HG03378 (cell line): ENCODE measurements at regions not wholly inside any gene's neighbourhood (a gene's known extent, or its start where the extent isn't known, plus 50 kb on each side); places are given as distances from the start of the nearest gene placed in this dataset.
"Not testable (repeated sequence)": the region's sequence is repeated elsewhere in the genome, so short reads cannot be mapped to it uniquely, and the experiment has no call there.

Experiments used
- ATAC-seq: cut with Tn5 transposase; IDR thresholded peaks from one replicate; pipeline ENCODE4 v1.9.1; 2021; ENCODE audit warnings: mild to moderate bottlenecking, moderate library complexity; ENCODE audit not compliant: unreplicated experiment

DNA sequence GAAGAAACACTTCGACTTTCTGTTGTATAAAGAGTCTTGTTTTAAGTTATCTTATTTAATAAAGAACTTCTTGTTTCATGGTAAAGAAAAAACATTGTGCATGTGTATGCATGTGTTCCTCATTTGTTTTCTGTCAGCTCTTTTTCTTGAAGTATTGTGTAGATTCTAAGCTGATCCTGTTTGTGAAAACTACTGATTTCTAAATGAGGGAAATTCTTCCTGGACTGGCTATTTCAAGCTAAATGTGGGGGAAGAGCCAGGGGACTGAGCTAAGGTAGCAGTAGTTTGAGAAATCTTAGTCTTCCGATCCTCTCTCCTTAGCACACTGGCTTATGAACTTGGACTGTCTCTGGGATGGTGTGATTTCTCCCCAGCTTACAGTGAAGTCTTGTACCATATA lies 56.4 kb upstream of the RBMS1 start:
- no peak for ATAC-seq

DNA sequence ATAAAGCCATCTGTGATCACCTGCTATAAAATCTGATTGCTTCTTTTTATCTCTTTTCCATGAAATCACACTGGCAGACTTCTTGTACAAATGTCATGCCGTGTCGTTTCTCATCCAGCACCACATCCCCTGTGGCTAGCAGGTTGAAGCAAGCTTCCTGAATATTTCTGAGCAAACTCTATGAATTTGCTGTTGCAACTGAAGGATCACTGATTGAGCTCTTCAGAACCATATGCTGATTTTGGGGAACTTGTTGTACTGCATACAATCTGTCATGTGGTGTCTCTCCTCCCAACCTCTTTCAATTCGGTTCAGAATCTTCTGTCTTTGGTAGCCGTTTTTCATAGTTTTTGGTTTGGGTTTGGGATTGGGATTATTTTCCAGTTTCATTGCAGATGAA lies 57.7 kb upstream of the RBMS1 start:
- no peak for ATAC-seq

DNA sequence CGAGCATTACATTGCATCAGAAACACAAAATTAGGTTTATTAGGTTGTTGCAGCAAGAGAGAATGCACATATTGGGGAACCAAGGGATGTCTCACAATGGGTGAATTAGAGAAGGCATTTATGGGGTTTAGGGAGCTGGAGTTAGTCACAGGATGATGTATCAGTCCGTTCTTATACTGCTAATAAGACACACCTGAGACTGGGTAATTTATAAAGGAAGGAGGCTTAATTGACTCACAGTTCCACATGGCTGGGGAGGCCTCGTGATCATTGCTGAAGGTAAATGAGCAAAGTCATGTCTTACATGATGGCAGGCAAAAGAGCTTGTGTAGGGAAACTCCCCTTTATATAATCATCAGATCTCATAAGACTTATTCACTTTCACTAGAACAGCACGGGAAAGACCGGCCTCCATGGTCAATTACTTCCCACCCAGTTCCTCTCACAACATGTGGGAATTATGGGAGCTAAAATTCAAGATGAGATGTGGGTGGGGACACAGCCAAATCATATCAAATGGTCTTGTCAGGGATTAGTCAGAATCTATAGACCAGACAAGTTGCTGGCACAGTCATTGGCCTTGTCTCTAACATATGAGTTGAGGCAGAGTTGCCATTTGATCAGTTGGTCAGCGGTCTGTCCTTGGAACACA lies 61.9 kb upstream of the RBMS1 start:
- no peak for ATAC-seq

DNA sequence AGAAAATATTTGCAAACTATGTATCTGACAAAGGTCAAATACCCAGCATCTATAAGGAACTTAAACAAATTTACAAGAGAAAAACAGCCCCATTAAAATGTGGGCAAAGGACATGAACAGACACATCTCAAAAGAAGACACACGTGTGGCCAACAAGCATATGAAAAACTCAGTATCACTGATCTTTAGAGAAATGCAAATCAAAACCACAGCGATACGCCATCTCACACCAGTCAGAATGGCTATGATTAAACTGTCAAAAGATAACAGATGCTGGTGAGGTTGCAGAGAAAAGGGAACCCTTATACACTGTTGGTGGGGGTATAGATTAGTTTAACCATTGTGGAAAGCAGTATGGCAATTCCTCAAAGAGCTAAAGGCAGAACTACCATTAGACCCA lies 64.3 kb upstream of the RBMS1 start:
- ATAC-seq: no peak

DNA sequence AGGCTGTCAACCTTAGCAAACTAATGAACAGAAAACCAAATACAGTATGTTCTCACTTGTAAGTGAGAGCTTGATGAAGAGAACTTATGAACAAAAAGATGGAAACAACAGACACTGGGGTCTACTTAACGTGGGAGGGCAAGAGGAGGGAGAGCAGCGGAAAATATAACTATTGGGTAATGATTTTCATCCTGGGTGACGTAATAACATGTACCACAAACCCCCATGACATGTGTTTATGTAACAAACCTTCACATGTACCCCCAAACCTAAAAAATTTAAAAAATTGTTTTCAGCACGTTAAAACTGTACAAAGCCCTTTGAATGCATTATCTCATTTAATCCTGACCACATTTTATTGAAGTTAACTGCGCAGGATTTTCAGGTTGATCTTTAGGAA lies 64.9 kb upstream of the RBMS1 start:
- no peak for ATAC-seq

DNA sequence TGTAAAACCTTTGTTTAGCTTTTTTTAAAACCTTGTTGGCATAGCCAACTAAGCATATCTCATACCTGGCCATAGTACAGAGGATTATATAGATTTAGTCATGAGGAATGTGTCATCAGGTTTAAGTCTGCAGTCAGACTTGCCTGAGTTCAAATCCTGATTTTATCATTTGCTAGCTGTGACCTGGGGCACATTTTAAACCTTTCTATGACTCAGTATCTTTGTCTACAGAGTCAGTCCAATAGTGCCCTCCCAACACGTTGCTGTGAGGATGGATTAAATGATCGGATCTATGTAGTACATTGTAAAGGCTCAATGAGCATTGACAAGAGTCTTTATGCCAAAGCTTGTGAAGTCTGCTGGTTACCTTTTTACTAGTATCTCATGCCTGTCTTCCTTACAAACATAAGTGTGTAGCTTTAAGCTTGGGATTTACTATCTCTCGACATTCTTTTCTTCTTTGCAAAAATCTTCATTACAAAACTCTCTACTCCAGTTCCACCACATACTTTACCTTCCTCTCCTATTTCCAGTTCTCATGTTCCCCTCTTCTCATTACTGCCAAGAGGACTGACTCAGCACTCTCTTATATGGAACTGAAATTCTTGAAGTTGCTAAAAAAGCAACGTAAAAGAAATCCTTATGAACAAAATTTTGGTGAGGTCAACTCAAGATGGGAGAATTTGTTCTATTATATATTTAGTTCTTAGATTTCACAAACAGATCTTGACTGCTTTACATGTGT lies 68.1 kb upstream of the RBMS1 start:
- ATAC-seq: no peak

DNA sequence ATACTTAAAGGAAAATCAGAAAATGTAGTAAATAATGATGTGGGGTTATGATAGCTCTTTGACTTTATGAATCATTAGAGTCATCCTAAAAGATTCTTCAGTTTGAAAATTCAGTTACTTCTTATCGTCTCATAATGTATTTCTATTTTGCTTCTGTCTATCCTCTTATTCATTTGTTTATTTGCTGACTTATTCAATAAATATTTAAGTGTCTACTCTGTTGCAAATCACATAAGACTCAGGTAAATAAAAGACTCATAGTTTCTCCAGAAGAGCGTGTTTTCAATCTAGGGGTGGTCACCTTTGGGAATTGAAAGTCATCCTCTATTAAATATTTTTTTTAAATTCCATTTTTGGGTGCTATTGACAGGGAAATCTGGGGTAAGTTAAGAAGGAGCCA lies 69.1 kb upstream of the RBMS1 start:
- ATAC-seq: no peak

DNA sequence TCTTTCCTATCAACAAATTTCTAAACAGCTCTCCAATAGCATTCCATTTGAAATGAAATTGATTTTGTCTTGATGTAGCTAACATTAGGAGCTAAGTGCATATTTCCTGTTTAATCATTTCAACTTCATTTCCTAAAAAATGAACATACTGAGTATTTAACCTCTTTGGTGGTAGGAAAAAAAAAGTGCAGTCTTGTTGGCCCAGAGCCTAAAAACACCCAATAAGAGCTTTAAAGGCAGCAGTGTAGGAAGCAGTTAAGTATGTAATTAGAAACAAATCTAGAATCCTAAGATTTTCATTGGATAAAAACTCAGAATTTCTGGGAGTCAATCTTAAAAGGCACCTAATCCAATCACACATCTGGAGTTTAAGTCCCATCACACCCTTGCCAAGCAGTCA lies 71.0 kb upstream of the RBMS1 start:
- ATAC-seq: no peak

DNA sequence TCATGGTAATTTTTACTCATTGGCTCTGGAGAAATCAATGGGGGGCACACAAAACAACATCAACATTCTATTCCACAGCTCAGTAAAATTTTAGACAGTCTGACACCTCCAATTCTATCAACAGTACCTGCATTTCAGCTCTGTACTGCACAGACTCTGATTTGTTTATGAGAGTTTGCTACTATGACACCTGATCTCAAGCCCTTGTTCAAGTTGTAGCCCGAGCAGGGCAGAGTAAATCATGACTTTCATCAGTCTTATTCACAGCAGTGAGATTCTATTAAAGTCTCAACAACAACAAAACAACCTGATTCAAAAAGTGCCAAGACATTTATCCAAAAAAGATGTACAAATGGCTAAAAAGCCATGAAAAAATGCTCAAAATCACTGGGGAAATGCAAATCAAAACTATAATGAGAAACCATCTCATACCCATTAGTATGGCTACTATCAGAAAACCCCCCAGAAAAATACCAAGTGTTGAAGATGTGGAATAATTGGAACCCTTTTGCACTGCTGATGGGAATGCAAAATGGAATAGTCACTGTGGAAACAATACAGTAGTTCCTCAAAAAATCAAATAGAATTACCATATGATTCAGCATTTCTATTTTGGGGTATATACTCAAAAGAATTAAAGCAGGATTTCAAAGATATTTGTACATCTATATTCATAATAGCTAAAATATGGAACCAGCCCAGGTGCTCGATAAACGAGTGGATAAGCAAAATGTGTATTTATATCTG lies 71.7 kb upstream of the RBMS1 start:
- no peak for ATAC-seq

DNA sequence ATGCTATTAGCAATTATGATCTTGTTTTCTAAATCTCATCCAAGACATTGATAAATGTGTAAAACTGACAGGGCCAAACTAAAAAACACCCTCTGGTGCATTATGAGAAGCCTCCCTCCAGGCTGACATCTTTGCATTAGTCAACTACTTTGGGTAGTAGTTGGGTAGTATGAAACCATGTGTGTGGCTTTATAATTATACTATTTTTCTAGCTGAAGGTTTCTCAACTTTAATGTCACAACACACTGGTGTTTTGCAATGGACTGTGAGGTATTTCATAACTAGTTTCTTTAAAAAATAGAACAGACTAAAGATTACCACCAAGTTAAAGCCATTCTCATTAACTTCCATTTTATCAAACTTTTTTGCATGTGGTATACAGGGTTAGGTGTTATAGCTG lies 73.1 kb upstream of the RBMS1 start:
- ATAC-seq: no peak

DNA sequence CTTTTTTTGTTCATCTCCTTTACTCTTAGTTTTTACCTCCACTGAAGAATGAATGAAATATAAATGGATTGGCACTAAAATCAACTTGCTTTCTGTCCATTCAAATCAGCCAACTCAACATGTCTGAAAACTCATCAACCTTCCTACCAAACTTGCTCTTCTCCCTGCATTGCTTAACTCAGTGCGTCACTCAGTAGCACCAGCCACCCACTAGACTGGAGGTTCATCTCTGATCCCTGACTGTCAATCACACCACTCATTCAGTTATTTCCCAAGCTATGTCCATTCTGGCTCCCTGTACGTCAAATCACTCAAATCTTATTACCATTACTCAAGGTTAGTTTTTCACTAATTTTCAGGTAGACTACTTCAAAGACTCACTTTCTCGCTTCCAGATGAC lies 75.2 kb upstream of the RBMS1 start:
- ATAC-seq: no peak

DNA sequence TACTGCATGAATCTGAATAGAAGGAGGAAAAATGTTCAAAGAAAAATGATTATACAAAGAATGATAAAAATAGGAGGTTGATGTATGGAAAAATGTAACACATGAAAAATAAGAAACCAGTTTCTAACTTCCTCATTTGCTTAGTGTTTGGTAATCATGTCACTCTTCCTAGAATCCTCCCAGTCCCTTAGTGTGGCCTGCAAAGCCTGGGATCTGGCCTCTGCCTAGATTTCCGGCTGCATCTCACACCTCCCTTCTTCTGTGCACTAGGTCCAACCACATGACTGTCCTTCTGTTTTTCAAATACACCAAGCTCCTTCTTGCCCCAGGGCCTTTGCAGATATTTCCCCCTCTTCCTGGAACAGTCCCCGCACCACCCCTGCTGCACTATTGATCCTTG lies 76.8 kb upstream of the RBMS1 start:
- no peak for ATAC-seq

DNA sequence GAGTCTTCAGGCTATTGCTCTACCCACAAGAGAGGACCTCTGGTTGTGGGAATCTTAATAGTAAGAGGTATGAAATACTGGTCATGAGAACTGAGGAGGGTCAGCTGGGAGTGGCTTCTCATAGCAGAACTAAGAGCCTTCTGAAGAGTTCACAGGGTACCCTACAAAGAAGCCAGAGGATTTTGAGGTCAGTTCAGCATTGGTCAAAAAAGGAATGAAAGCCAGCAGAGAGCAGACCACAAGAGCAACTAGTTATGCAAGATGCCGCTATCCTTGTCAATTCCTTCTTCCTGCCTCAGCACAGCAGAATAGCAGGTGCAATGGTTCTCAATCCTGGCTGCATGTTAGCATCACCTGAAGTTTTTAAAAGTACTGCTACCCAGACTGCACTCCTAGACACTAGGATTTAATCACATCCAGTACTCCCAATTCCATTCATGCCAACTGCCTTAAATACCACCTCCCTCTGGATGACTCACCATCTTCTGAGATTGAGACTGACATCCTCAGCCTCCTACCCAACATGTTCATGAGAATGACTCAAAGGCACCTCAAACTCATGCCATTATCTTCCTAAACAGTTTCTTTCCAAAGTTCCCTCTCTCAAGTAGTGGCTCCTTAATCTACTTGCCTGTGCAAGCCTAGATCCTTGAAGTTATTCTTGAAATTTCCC lies 81.0 kb upstream of the RBMS1 start:
- no peak for ATAC-seq

DNA sequence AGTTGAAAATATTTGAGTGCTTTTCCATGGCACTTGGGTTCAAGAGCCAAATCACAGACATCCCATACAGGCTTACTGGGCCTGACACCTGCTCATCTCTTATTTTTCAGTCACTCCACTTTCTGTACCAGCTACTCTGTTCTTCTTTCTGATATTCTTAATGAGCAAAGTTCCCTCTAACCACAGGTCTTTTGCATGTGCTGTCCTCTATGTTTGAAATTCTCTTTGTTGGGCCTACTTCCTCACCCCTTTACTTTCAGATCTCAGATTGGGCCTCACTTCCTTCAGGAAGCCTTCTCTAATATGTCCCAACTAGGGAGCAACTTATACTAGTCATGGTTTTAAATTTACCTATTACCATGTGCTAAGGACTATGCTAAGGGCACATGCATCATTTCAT lies 81.8 kb upstream of the RBMS1 start:
- no peak for ATAC-seq

DNA sequence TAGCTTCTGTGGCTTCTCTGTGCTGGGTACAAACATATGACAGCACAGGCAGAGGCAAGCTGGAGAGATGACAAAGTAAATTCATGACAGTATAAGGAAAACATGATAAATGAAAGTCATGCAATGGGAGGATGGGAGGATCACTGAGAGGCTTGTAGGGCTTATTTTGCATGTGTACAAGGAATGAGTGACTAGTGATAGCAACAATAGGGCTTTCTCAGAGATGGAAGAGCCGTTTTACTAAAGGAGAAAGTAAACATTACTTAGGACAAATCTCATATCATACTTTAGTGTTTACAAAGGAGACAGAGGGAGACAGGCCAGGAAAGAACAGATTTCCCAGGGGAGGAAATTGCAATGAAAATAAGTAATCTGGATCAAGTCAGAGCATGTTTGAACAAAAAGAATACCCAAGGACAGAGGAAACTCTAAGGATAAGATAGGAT lies 82.5 kb upstream of the RBMS1 start:
- ATAC-seq: no peak

DNA sequence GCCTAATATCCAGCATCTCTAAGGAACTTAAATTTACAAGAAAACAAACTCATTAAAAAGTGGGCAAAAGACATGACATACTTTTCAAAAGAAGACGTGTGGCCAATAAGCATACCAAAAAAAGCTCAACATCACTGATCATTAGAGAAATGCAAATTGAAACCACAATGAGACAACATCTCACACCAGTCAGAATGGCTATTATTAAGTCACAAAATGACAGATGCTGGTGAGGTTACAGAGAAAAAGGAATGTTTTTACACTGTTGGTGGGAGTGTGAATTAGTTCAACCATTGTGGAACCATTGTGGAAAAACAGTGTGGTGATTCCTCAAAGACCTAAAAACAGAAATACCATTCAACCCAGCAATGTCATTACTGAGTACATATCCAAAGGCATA lies 83.5 kb upstream of the RBMS1 start:
- ATAC-seq: not testable (repeated sequence)

DNA sequence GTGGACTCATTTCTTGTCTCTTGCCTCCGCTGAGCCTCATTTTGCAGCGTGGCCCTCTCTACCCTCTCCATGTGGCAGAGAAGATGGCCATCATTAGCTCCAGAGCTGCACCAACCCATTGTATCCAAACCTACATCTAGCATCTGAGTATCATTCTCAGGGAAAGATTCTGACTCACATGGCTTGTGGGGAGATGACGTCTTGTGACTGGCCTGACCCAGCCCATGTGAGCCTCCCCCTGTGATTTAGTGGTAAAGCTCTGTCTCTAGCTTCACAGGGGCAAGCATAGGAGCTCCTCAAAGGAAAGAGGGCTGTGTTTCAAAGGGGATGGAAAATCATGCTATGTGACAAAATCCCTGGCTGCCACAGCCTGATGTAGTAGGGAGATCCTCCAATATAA lies 87.4 kb upstream of the RBMS1 start:
- no peak for ATAC-seq

DNA sequence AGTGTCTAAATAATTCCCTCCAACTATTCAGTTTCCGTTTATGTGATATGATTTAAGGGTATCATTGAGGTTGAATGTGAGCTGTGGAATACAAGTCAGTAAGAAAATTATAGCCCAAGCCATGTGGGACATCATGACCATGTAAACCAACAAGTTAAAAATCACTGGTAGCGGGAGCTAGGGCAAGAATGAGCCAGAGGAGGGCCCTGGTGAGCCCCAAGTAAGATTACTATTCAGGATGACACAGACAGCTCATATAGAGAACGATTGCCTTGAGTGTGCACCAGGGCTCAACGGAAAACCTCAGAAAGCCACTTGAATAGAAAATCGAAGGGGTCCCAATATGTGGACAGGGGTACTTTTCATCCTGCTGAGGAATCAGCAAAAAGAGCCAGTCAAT lies 87.8 kb upstream of the RBMS1 start:
- ATAC-seq: no peak

DNA sequence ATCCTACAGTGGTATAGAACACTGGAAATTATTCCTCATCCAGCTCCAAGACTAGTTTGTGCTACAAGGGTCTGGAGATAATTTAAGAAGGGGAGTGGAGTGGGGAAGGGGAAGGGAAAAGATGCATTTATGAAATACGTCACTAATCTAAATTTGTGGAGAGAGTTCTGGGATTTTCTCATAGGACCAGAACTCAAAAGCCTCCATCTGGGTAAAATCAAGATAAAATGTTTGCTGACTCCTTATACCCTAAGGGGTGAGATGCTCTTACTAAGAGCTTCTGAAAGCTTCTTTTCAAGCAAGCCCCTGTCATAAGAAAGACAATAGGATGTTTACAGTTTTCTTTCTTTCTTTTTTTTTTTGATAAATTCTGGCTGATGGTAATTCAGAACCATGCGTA lies 88.5 kb upstream of the RBMS1 start:
- no peak for ATAC-seq

DNA sequence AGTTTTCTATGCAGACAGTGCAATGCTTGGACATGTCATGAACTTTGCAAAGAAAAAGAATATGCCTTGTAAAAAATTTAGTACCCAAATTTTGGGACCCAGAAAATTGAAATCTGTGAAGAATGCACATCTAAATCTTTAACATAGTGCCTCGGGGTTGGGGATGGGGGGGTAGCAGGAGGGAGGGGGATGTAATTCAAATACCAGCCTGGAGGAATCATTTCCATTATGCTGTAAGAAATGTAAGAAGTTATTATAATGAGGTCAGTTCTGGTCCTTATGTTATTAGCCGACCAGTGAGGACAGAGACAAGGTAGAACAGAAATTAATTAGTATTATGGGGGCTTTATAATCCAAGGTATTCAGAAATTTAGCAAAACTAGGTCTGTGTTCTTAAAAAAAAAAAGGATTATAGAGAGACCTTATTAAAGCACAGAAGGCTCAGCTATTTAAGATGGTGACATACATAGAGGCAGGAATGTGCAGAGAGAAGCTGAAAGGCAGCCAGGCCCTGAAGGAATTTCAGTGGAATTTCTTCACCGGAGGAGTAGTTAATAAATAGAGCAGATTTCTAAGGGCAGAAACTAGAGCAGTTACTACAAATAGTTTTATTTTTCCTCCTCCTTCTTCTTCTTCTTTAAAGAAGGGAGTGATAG lies 89.0 kb upstream of the RBMS1 start:
- ATAC-seq: no peak

DNA sequence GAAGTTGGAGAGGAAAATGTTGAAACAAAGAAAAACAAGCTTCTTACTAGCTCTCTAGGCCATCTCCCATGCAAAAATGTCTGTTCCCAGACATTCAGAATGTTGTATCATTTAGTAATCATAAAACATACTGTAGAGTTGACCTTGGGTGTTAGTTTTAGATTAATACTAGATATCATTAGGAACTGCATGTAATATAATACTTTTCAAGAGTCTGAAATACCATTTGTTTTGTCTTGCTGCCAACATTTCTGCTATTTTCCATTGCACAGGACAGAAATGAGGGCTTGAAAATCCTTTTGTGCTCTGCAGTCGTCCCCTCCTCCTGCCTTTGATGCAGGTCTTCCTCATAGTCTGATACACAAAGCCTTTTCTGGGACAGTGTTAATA lies 89.5 kb upstream of the RBMS1 start:
- no peak for ATAC-seq
